ENCODE measurements at regions not wholly inside any gene's neighbourhood (a gene's known extent, or its start where the extent isn't known, plus 50 kb on each side); places are given as distances from the start of the nearest gene placed in this dataset.

- TF ChIP-seq POLR2AphosphoS5 (IDR thresholded peaks at IDR 0.05) = no peak
- no peak for TF ChIP-seq CTCF (IDR thresholded peaks at IDR 0.05)
- TF ChIP-seq POLR2A (IDR thresholded peaks at IDR 0.05) = no peak
- TF ChIP-seq EP300 (IDR thresholded peaks at IDR 0.05) = no peak
Measured at GRCh38 chr6:22173311-22173710, 123.5 kb downstream of the PRL start.

Measured in suprapubic skin (tissue), 4 donors.